ENCODE measurements at regions not wholly inside any gene's neighbourhood (a gene's known extent, or its start where the extent isn't known, plus 50 kb on each side); places are given as distances from the start of the nearest gene placed in this dataset.

DNA sequence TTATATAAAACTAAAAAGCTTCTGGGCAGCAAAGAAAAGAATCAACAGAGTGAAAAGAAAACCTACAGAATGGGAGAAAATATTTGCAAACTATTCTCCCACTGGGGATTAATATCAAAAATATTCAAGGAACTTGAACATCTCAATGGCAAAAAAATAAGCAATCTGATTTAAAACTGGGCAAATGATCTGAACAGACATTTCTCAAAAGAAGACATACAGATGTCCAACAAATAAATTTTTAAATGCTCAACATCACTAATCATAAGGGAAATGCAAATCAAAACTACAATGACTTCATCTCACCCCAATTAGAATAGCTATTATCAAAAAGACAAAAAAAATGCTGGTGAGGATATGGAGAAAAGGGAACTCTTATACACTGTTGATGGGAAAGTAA lies 57.2 kb upstream of the SSBP2 start:
- no peaks in the 10 kb centered on the region for H3K27me3 ChIP-seq
- TF ChIP-seq, protein P1, sequence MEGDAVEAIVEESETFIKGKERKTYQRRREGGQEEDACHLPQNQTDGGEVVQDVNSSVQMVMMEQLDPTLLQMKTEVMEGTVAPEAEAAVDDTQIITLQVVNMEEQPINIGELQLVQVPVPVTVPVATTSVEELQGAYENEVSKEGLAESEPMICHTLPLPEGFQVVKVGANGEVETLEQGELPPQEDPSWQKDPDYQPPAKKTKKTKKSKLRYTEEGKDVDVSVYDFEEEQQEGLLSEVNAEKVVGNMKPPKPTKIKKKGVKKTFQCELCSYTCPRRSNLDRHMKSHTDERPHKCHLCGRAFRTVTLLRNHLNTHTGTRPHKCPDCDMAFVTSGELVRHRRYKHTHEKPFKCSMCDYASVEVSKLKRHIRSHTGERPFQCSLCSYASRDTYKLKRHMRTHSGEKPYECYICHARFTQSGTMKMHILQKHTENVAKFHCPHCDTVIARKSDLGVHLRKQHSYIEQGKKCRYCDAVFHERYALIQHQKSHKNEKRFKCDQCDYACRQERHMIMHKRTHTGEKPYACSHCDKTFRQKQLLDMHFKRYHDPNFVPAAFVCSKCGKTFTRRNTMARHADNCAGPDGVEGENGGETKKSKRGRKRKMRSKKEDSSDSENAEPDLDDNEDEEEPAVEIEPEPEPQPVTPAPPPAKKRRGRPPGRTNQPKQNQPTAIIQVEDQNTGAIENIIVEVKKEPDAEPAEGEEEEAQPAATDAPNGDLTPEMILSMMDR (IDR thresholded peaks at IDR 0.05) = no peak
- no peak overlapping the region for H3K9ac ChIP-seq (ENCODE audit: low read depth in 2 of 2, low read length in 2 of 2)
- no peaks in the 10 kb centered on the region for H3K4me1 ChIP-seq
- intact Hi-C loops (cut with DNase I) = no loop called here
- no peak for DNase-seq
- H3K36me3 ChIP-seq = no peaks in the 10 kb centered on the region
- no peak overlapping the region for H3K4me3 ChIP-seq
- no peak overlapping the region for H3K27ac ChIP-seq
- no peaks in the 10 kb centered on the region for H3K9me3 ChIP-seq

DNA sequence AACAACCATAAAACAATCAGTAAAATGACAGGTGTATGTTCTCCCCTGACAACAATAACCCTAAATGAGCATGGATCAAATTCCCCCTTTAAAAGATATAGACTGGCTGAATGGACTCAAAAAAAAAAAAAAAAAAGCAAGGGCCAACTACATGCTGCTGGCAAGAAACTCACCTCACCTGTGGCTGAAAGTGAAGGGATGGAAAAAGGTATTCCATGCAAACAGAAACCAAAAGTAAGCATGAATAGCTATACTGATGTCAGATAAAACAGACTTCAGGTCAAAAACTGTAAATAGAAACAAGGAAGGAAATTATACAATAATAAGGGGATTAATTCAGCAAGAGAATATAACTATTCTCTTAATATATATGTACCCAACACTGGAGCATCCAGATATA lies 54.2 kb upstream of the SSBP2 start:
- Histone ChIP-seq H3K4me1 (no peaks in the 10 kb centered on the region), H3K9me3 (no peaks in the 10 kb centered on the region), H3K36me3 (no peaks in the 10 kb centered on the region), H3K27me3 (no peaks in the 10 kb centered on the region), H3K27ac (no peak overlapping the region), H3K4me3 (no peak overlapping the region), H3K9ac (ENCODE audit: low read depth in 2 of 2, low read length in 2 of 2) (no peak overlapping the region)
- intact Hi-C loops (cut with DNase I) = no loop called here
- TF ChIP-seq, protein P1 (IDR thresholded peaks at IDR 0.05) = no peak
- no peak for DNase-seq

DNA sequence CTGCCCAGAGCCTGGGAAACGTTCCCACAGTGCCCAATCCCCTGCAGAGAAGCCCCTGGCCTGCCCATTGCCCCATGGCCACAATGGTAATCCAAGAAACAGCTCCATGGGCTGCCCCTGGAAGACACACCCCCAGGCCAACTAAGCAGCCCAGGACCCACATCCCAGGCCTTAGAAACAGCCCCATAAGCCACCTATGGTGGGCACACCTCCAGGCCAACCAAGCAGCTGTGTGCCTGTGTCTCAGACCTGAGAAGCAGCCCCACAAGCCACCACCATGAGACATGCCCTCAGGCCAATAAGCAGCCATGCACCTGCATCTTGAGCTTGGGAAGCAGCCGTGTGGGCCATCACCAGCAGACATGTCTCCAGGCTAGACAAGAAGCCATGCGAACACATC lies 52.9 kb upstream of the SSBP2 start:
- H3K27ac ChIP-seq = no peak overlapping the region
- no peak for DNase-seq
- H3K9ac ChIP-seq (ENCODE audit: low read depth in 2 of 2, low read length in 2 of 2) = no peak overlapping the region
- H3K4me3 ChIP-seq = no peak overlapping the region
- H3K27me3 ChIP-seq = no peaks in the 10 kb centered on the region
- no peaks in the 10 kb centered on the region for H3K4me1 ChIP-seq
- H3K9me3 ChIP-seq = no peaks in the 10 kb centered on the region
- intact Hi-C loops (cut with DNase I) = no loop called here
- TF ChIP-seq, protein P1 (IDR thresholded peaks at IDR 0.05) = no peak
- no peaks in the 10 kb centered on the region for H3K36me3 ChIP-seq

DNA sequence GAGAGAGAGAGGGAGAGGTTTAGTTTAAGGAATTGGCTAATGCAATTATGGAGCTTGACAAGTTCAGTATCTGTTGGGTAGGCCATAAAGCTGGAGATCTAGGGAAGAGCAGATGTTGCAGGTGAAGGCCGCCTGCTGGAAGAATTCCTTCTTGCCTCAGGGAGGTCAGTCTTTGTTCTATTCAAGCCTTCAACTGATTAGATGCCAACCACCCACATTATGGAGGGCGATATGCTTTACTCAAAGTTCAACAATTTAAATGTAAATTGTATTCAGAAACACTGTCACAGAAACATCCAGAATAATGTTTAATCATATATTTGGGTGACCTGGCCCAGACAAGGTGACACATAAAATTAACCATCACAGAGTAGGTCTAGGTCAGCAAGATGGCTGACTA lies 51.7 kb upstream of the SSBP2 start:
- H3K27ac ChIP-seq = no peak overlapping the region
- intact Hi-C loops (cut with DNase I) = no loop called here
- no peaks in the 10 kb centered on the region for H3K9me3 ChIP-seq
- H3K9ac ChIP-seq (ENCODE audit: low read depth in 2 of 2, low read length in 2 of 2) = no peak overlapping the region
- no peak overlapping the region for H3K4me3 ChIP-seq
- no peak for DNase-seq
- TF ChIP-seq, protein P1 (IDR thresholded peaks at IDR 0.05) = no peak
- H3K4me1 ChIP-seq = no peaks in the 10 kb centered on the region
- no peaks in the 10 kb centered on the region for H3K36me3 ChIP-seq
- H3K27me3 ChIP-seq = no peaks in the 10 kb centered on the region

DNA sequence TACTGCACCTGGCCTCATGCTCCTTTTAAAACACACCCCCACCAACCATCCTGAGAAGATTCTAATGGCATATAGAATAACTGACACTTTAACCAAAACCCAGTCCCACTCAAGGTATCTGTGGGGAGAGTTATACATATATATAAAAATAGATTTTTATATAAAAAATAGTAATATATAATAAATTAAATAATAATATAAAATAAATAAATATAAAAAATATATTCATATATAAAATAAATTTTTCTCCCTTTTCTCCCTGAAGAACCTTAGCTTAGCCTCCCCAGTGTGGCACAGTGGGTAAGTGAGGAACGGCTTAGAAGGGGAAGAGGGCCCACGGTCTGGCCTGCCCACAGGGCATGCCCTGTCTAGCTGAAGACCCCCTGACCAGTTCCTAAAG lies 51.1 kb upstream of the SSBP2 start:
- DNase-seq = no peak
- no peak overlapping the region for H3K4me3 ChIP-seq
- no peak overlapping the region for H3K9ac ChIP-seq (ENCODE audit: low read depth in 2 of 2, low read length in 2 of 2)
- TF ChIP-seq, protein P1 (IDR thresholded peaks at IDR 0.05) = no peak
- no peaks in the 10 kb centered on the region for H3K9me3 ChIP-seq
- no peaks in the 10 kb centered on the region for H3K36me3 ChIP-seq
- intact Hi-C loops (cut with DNase I) = no loop called here
- no peaks in the 10 kb centered on the region for H3K4me1 ChIP-seq
- H3K27me3 ChIP-seq = no peaks in the 10 kb centered on the region
- H3K27ac ChIP-seq = no peak overlapping the region

DNA sequence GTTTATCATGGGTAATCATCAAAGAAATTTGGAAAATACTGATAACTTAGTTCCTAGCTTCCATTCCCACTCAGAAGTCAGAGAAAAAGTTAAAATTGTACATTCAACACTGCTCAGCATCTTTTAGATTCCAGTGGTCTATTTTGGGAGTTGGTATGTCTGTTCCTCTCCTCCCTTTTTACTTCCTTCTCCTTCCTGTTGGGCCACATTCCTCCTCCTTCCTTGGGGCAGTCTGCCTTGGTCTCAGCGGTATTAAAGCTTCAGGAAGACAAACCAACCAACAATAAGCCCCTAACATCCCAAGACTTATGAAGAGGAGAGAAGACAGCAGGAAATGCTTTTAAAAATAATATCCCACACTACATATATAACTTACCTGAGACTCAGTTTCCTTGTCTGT lies 49.9 kb upstream of the SSBP2 start:
- intact Hi-C loops (cut with DNase I) = no loop called here
- Histone ChIP-seq H3K36me3 (no peaks in the 10 kb centered on the region), H3K4me1 (no peaks in the 10 kb centered on the region), H3K9ac (ENCODE audit: low read depth in 2 of 2, low read length in 2 of 2) (no peak overlapping the region), H3K27me3 (no peaks in the 10 kb centered on the region), H3K27ac (no peak overlapping the region), H3K9me3 (no peaks in the 10 kb centered on the region), H3K4me3 (no peak overlapping the region)
- TF ChIP-seq, protein P1 (IDR thresholded peaks at IDR 0.05) = no peak
- DNase-seq = no peak

Measured in colonic mucosa (tissue), 4 donors.